ENCODE measurements at regions not wholly inside any gene's neighbourhood (a gene's known extent, or its start where the extent isn't known, plus 50 kb on each side); places are given as distances from the start of the nearest gene placed in this dataset.

DNA sequence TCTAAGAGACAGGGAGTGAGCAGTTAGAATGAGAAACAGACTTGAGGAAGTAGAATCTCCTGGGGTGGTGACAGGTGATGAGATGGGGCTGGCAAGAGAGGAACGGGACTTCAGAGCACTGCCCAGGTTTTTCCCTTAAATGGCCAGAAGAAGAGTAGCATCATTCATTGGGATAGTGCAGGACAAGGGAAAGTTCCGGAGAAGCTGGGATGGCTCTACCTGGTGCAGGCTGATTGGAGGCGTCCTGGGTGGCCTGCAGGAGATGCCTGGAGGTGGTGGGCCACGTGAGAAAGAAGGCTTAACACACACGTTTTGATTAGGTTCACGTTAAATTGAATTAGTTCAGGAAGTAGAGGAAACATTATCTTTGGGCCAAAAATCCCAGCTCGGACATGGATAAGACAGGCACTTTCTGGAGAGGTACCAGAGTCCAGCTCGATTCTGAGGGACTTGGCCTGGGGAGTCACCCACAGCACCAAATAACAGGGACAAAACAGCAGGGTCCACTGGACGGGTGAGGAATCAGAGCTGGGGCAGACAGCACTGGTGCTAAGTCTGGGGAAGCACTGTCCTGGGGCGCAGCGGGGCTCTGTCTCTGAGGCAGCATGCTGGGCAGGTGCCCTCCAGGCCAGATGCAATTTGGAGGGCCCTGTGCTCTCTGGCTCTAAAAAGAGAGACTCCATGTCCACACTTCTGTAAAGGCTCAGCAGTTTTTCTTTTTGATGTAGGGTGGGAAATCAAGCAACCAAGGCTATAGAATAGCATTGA is 512.3 kb upstream of the RAB6C start:
- Histone ChIP-seq H3K4me3 (no peak overlapping the region), H3K27ac (no peak overlapping the region), H3K36me3 (no peaks in the 10 kb centered on the region), H3K27me3 (no peaks in the 10 kb centered on the region), H3K9me3 (no peaks in the 10 kb centered on the region), H3K4me1 (ENCODE audit: insufficient read depth) (no peaks in the 10 kb centered on the region)
- DNase-seq, result no peak
- intact Hi-C loops (cut with DNase I), result no loop called here
- TF ChIP-seq POLR2A (IDR thresholded peaks at IDR 0.05), result no peak
- TF ChIP-seq, protein P1, sequence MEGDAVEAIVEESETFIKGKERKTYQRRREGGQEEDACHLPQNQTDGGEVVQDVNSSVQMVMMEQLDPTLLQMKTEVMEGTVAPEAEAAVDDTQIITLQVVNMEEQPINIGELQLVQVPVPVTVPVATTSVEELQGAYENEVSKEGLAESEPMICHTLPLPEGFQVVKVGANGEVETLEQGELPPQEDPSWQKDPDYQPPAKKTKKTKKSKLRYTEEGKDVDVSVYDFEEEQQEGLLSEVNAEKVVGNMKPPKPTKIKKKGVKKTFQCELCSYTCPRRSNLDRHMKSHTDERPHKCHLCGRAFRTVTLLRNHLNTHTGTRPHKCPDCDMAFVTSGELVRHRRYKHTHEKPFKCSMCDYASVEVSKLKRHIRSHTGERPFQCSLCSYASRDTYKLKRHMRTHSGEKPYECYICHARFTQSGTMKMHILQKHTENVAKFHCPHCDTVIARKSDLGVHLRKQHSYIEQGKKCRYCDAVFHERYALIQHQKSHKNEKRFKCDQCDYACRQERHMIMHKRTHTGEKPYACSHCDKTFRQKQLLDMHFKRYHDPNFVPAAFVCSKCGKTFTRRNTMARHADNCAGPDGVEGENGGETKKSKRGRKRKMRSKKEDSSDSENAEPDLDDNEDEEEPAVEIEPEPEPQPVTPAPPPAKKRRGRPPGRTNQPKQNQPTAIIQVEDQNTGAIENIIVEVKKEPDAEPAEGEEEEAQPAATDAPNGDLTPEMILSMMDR (IDR thresholded peaks at IDR 0.05), result no peak
- TF ChIP-seq EP300 (IDR thresholded peaks at IDR 0.05), result no peak
- WGBS, 3 donors, result 66 to 75% (median 67%) methylated on average over 11 of the region's 11 CpGs

GRCh38 chr2:129467941-129468340 is 511.5 kb upstream of the RAB6C start:
- Histone ChIP-seq H3K27me3 (no peaks in the 10 kb centered on the region), H3K36me3 (no peaks in the 10 kb centered on the region), H3K4me3 (no peak overlapping the region), H3K9me3 (no peaks in the 10 kb centered on the region), H3K4me1 (ENCODE audit: insufficient read depth) (no peaks in the 10 kb centered on the region), H3K27ac (no peak overlapping the region)
- TF ChIP-seq, protein P1 (IDR thresholded peaks at IDR 0.05), result no peak
- no peak for TF ChIP-seq EP300 (IDR thresholded peaks at IDR 0.05)
- DNase-seq, result no peak
- intact Hi-C loops (cut with DNase I), result no loop called here
- 73 to 75% (median 75%) methylated on average over 3 of the region's 3 CpGs for WGBS, 3 donors

- Histone ChIP-seq H3K36me3 (no peaks in the 10 kb centered on the region), H3K4me3 (no peak overlapping the region), H3K27ac (no peak overlapping the region), H3K27me3 (no peaks in the 10 kb centered on the region), H3K4me1 (ENCODE audit: insufficient read depth) (no peaks in the 10 kb centered on the region), H3K9me3 (no peaks in the 10 kb centered on the region)
- intact Hi-C loops (cut with DNase I), result no loop called here
- WGBS, 3 donors, result 84 to 91% (median 86%) methylated on average over 5 of the region's 5 CpGs
- TF ChIP-seq, protein P1 (IDR thresholded peaks at IDR 0.05), result no peak
- TF ChIP-seq EP300 (IDR thresholded peaks at IDR 0.05) (no peak), POLR2A (IDR thresholded peaks at IDR 0.05) (no peak)
- DNase-seq, result no peak
These were observed 510.6 kb upstream of the RAB6C start for GRCh38 chr2:129468879-129469278.

GRCh38 chr2:129469389-129469788 is 510.1 kb upstream of the RAB6C start:
- 33 to 50% (median 38%) methylated on average over 5 of the region's 5 CpGs for WGBS, 3 donors
- TF ChIP-seq EP300 (IDR thresholded peaks at IDR 0.05) (no peak), POLR2A (IDR thresholded peaks at IDR 0.05) (no peak)
- TF ChIP-seq, protein P1 (IDR thresholded peaks at IDR 0.05), result no peak
- intact Hi-C loops (cut with DNase I), result no loop called here

More at GRCh38 chr2:129469389-129469788, 510.1 kb upstream of the RAB6C start:
- Histone ChIP-seq H3K4me1 (ENCODE audit: insufficient read depth) (no peaks in the 10 kb centered on the region), H3K36me3 (no peaks in the 10 kb centered on the region), H3K27me3 (no peaks in the 10 kb centered on the region), H3K27ac (no peak overlapping the region), H3K4me3 (no peak overlapping the region), H3K9me3 (no peaks in the 10 kb centered on the region)
- no peak for DNase-seq

Data from ovary (tissue), 7 donors.